ENCODE measurements at regions not wholly inside any gene's neighbourhood (a gene's known extent, or its start where the extent isn't known, plus 50 kb on each side); places are given as distances from the start of the nearest gene placed in this dataset.

- no peaks in the 10 kb centered on the region for H3K9me3 ChIP-seq (ENCODE audit: low read depth, low read length)
- TF ChIP-seq POLR2AphosphoS5 (IDR thresholded peaks at IDR 0.05; ENCODE audit: borderline replicate concordance, low read depth, low read length) (no peak), FOXP2 (optimal IDR thresholded peaks at IDR 0.05; ENCODE audit: control extremely low read depth, extremely low read length, insufficient read depth) (no peak), EZH2 (IDR thresholded peaks at IDR 0.05) (no peak)
- H3K4me3 ChIP-seq: no peak overlapping the region
- no peak for DNase-seq (ENCODE audit: low read depth, low spot score)
- H3K9ac ChIP-seq (ENCODE audit: insufficient read length): no peak overlapping the region
- H3K27ac ChIP-seq: no peak overlapping the region
- H3K36me3 ChIP-seq (ENCODE audit: insufficient read depth, low read length): no peaks in the 10 kb centered on the region
Measured at GRCh38 chr4:62222121-62222520, 1022.0 kb downstream of the ADGRL3 start.

DNA sequence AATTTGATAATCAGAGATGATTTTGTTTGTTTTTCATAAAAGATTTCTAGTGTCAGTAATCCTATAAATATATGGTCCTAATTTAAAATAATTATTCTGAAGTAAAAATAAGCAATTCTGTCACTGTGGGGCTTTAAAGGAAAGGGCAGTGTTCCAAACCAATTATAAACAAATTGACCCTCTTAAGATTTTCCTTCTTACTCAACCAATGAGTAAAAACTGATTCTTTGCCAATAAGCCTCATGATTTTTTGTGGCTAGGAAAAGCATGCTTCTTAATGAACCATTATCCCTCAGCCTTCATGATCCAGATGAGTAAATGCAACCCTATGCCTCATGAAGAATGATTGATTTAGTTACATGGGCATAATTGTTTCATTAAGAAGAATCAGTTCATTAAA lies 1010.4 kb downstream of the ADGRL3 start:
- Histone ChIP-seq H3K9ac (ENCODE audit: insufficient read length) (no peak overlapping the region), H3K36me3 (ENCODE audit: insufficient read depth, low read length) (no peaks in the 10 kb centered on the region), H3K9me3 (ENCODE audit: low read depth, low read length) (no peaks in the 10 kb centered on the region), H3K27ac (no peak overlapping the region), H3K4me3 (no peak overlapping the region)
- TF ChIP-seq POLR2AphosphoS5 (IDR thresholded peaks at IDR 0.05; ENCODE audit: borderline replicate concordance, low read depth, low read length) (no peak), FOXP2 (optimal IDR thresholded peaks at IDR 0.05; ENCODE audit: control extremely low read depth, extremely low read length, insufficient read depth) (no peak), EZH2 (IDR thresholded peaks at IDR 0.05) (no peak)
- no peak for DNase-seq (ENCODE audit: low read depth, low spot score)

GRCh38 chr4:62209757-62210485 lies 1009.8 kb downstream of the ADGRL3 start:
- H3K36me3 ChIP-seq (ENCODE audit: insufficient read depth, low read length): no peaks in the 10 kb centered on the region
- no peak for DNase-seq (ENCODE audit: low read depth, low spot score)
- no peak overlapping the region for H3K9ac ChIP-seq (ENCODE audit: insufficient read length)
- TF ChIP-seq EZH2 (IDR thresholded peaks at IDR 0.05) (no peak), POLR2AphosphoS5 (IDR thresholded peaks at IDR 0.05; ENCODE audit: borderline replicate concordance, low read depth, low read length) (no peak), FOXP2 (optimal IDR thresholded peaks at IDR 0.05; ENCODE audit: control extremely low read depth, extremely low read length, insufficient read depth) (no peak)
- no peak overlapping the region for H3K27ac ChIP-seq
- no peak overlapping the region for H3K4me3 ChIP-seq
- H3K9me3 ChIP-seq (ENCODE audit: low read depth, low read length): no peaks in the 10 kb centered on the region

- DNase-seq (ENCODE audit: low read depth, low spot score): no peak
- no peaks in the 10 kb centered on the region for H3K36me3 ChIP-seq (ENCODE audit: insufficient read depth, low read length)
- H3K9me3 ChIP-seq (ENCODE audit: low read depth, low read length): no peaks in the 10 kb centered on the region
- no peak for TF ChIP-seq FOXP2 (optimal IDR thresholded peaks at IDR 0.05; ENCODE audit: control extremely low read depth, extremely low read length, insufficient read depth)
- no peak for TF ChIP-seq EZH2 (IDR thresholded peaks at IDR 0.05)
- TF ChIP-seq POLR2AphosphoS5 (IDR thresholded peaks at IDR 0.05; ENCODE audit: borderline replicate concordance, low read depth, low read length): no peak
- H3K4me3 ChIP-seq: no peak overlapping the region
- H3K9ac ChIP-seq (ENCODE audit: insufficient read length): no peak overlapping the region
- H3K27ac ChIP-seq: no peak overlapping the region
Measured at GRCh38 chr4:62208921-62209320, 1008.8 kb downstream of the ADGRL3 start.

DNA sequence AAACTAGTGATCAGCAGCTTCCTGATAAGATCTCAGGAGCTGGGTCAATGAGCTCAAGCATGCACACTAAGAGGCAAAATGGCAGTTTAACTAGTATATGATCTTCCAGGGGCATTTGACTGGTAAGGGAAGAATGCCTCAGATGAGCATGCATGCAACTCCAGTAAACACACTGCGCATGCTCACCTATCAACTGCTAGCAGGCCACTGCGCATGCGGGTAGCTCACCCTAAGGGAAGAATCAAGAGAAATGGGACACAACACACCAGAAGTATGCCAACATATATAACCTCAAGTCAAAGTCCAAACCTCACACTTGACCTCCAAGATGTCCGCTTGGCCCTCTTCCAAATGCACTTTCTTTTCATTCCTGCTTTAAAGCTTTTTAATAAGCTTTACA lies 1004.0 kb downstream of the ADGRL3 start:
- no peak for DNase-seq (ENCODE audit: low read depth, low spot score)
- TF ChIP-seq POLR2AphosphoS5 (IDR thresholded peaks at IDR 0.05; ENCODE audit: borderline replicate concordance, low read depth, low read length): no peak
- TF ChIP-seq FOXP2 (optimal IDR thresholded peaks at IDR 0.05; ENCODE audit: control extremely low read depth, extremely low read length, insufficient read depth): no peak
- TF ChIP-seq EZH2 (IDR thresholded peaks at IDR 0.05): no peak
- Histone ChIP-seq H3K9ac (ENCODE audit: insufficient read length) (no peak overlapping the region), H3K9me3 (ENCODE audit: low read depth, low read length) (no peaks in the 10 kb centered on the region), H3K36me3 (ENCODE audit: insufficient read depth, low read length) (no peaks in the 10 kb centered on the region), H3K27ac (no peak overlapping the region), H3K4me3 (no peak overlapping the region)

DNA sequence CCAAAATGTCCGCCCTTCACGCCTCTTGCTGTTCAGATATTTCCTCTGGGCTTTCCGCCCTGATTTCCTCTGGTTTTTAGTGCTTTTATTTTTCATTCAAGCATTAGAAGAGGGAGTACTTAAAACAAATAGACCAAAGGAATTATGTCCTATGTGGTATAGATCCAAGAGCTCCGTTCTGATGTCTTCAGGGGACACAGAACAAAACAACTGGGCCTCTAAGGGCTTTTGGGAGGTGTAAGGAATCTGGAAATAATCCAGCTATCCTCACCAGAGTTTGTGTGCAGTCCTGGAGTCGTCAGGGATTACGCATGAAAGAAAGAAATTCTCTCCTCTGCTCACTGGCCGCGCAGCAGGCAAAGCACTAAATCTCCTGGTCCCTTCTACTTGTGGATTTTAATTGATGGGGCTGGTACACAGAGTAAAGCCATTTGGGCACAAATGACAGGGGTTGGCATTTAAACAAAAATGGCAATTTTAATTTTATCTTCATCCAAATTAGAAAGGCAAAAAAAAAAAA lies 999.2 kb downstream of the ADGRL3 start:
- Histone ChIP-seq H3K27ac (no peak overlapping the region), H3K9ac (ENCODE audit: insufficient read length) (no peak overlapping the region), H3K36me3 (ENCODE audit: insufficient read depth, low read length) (no peaks in the 10 kb centered on the region), H3K4me3 (no peak overlapping the region), H3K9me3 (ENCODE audit: low read depth, low read length) (no peaks in the 10 kb centered on the region)
- DNase-seq (ENCODE audit: low read depth, low spot score): no peak
- TF ChIP-seq POLR2AphosphoS5 (IDR thresholded peaks at IDR 0.05; ENCODE audit: borderline replicate concordance, low read depth, low read length) (no peak), EZH2 (IDR thresholded peaks at IDR 0.05) (no peak), FOXP2 (optimal IDR thresholded peaks at IDR 0.05; ENCODE audit: control extremely low read depth, extremely low read length, insufficient read depth) (no peak)

- no peak overlapping the region for H3K9ac ChIP-seq (ENCODE audit: insufficient read length)
- H3K27ac ChIP-seq: no peak overlapping the region
- no peak overlapping the region for H3K4me3 ChIP-seq
- no peak for TF ChIP-seq POLR2AphosphoS5 (IDR thresholded peaks at IDR 0.05; ENCODE audit: borderline replicate concordance, low read depth, low read length)
- TF ChIP-seq EZH2 (IDR thresholded peaks at IDR 0.05): no peak
- no peak for TF ChIP-seq FOXP2 (optimal IDR thresholded peaks at IDR 0.05; ENCODE audit: control extremely low read depth, extremely low read length, insufficient read depth)
- H3K9me3 ChIP-seq (ENCODE audit: low read depth, low read length): no peaks in the 10 kb centered on the region
- no peak for DNase-seq (ENCODE audit: low read depth, low spot score)
- no peaks in the 10 kb centered on the region for H3K36me3 ChIP-seq (ENCODE audit: insufficient read depth, low read length)
Measured at GRCh38 chr4:62196338-62196737, 996.2 kb downstream of the ADGRL3 start.

- DNase-seq (ENCODE audit: low read depth, low spot score): no peak
- H3K27ac ChIP-seq: no peak overlapping the region
- H3K36me3 ChIP-seq (ENCODE audit: insufficient read depth, low read length): no peaks in the 10 kb centered on the region
- no peak overlapping the region for H3K9ac ChIP-seq (ENCODE audit: insufficient read length)
- H3K9me3 ChIP-seq (ENCODE audit: low read depth, low read length): no peaks in the 10 kb centered on the region
- H3K4me3 ChIP-seq: no peak overlapping the region
- TF ChIP-seq FOXP2 (optimal IDR thresholded peaks at IDR 0.05; ENCODE audit: control extremely low read depth, extremely low read length, insufficient read depth) (no peak), POLR2AphosphoS5 (IDR thresholded peaks at IDR 0.05; ENCODE audit: borderline replicate concordance, low read depth, low read length) (no peak)
Measured at GRCh38 chr4:62194342-62194741, 994.2 kb downstream of the ADGRL3 start.

All from SK-N-MC (cell line).